ENCODE measurements at regions not wholly inside any gene's neighbourhood (a gene's known extent, or its start where the extent isn't known, plus 50 kb on each side); places are given as distances from the start of the nearest gene placed in this dataset.
"Not testable (repeated sequence)": the region's sequence is repeated elsewhere in the genome, so short reads cannot be mapped to it uniquely, and the experiment has no call there.

- Mint-ChIP-seq H3K27ac (no peak overlapping the region), H3K4me1 (no peaks in the 10 kb centered on the region), H3K36me3 (ENCODE audit: low read depth) (no peaks in the 10 kb centered on the region), H3K9me3 (ENCODE audit: low read depth) (peaks cover 3% of the 10 kb centered on the region), H3K27me3 (no peaks in the 10 kb centered on the region), H3K4me3 (no peak overlapping the region)
- intact Hi-C loops (cut with DNase I, micrococcal nuclease) = no loop called here
- ATAC-seq (no peak), DNase-seq (no peak)
- ChIA-PET CTCF (no interaction called here), POLR2A (no interaction called here)
These were observed 491.3 kb upstream of the TRPC7 start for GRCh38 chr5:136856648-136857047.

DNA sequence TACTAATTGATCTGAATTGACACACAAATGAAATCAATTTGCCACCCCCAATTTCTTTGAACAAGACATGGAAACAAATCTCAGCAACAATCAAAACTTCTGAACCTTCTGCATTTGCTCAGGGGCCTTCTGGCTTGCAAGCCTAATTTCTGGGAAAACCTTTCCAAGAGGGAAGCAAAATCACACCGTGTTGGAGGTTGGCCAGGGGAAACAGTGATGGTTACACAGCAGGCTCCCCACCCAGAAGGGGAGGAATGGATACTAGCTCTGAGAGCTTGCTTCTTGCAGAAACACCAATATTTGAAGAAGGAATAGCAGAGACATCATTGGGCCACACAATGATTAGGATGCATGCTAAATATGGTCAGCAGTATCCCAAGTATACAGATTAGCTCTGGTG lies 488.6 kb upstream of the TRPC7 start:
- no peaks in the 10 kb centered on the region for H3K36me3 Mint-ChIP-seq (ENCODE audit: low read depth)
- no peaks in the 10 kb centered on the region for H3K27me3 Mint-ChIP-seq
- DNase-seq (no peak), ATAC-seq (no peak)
- no peak overlapping the region for H3K4me3 Mint-ChIP-seq
- intact Hi-C loops (cut with DNase I, micrococcal nuclease) = no loop called here
- POLR2A ChIA-PET = no interaction called here
- H3K4me1 Mint-ChIP-seq = no peaks in the 10 kb centered on the region
- H3K9me3 Mint-ChIP-seq (ENCODE audit: low read depth) = peaks cover 3% of the 10 kb centered on the region
- H3K27ac Mint-ChIP-seq = no peak overlapping the region
- CTCF ChIA-PET = no interaction called here

DNA sequence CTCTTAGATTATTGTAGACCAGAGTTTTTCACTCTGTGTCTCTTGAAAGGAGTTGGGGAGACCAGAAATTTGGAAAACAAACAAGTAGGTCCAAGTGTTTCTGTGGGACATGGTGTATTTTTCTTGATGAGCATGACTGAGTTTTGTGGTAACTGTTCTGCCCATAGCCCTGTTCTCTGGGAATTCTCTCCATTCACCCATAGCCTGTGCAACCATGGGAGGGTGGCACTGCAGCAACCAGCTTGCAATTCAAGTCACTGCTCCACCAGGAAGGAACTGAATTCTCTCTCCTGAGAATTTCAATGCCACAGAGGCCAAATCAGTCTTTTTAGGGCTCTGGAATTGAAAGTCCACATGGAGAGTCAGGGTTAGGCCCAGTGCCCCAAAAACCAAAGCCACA lies 475.3 kb upstream of the TRPC7 start:
- DNase-seq (no peak), ATAC-seq (no peak)
- Mint-ChIP-seq H3K27me3 (no peaks in the 10 kb centered on the region), H3K27ac (no peak overlapping the region), H3K4me1 (no peaks in the 10 kb centered on the region), H3K36me3 (ENCODE audit: low read depth) (no peaks in the 10 kb centered on the region), H3K9me3 (ENCODE audit: low read depth) (peaks cover 4% of the 10 kb centered on the region), H3K4me3 (no peak overlapping the region)
- CTCF ChIA-PET = no interaction called here
- POLR2A ChIA-PET = no interaction called here
- intact Hi-C loops (cut with DNase I, micrococcal nuclease) = no loop called here

DNA sequence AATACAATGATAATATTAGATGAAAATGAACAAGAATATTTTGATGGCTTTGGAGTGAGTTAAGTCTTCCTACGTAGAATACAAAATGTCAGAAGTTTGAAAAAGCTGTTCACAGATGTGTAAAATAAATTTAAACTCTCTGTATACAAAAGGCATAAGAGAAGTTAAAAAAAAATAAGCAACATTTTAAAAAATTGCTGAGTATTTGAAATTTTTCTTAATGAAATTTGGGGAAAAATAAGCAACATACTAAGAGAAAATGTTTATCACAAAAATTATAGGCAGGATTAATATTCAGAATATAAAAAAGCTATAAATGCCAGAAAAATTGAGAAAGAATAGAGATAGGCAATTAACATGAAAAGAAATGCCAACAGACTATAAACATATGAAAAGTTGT lies 470.7 kb upstream of the TRPC7 start:
- CTCF ChIA-PET = no interaction called here
- no peaks in the 10 kb centered on the region for H3K36me3 Mint-ChIP-seq (ENCODE audit: low read depth)
- POLR2A ChIA-PET = no interaction called here
- peaks cover 4% of the 10 kb centered on the region for H3K9me3 Mint-ChIP-seq (ENCODE audit: low read depth)
- H3K27ac Mint-ChIP-seq = no peak overlapping the region
- no peak for ATAC-seq
- intact Hi-C loops (cut with DNase I, micrococcal nuclease) = no loop called here
- H3K27me3 Mint-ChIP-seq = peaks cover 2% of the 10 kb centered on the region
- H3K4me1 Mint-ChIP-seq = no peaks in the 10 kb centered on the region
- H3K4me3 Mint-ChIP-seq = no peak overlapping the region
- DNase-seq = no peak

- intact Hi-C loops (cut with DNase I, micrococcal nuclease) = no loop called here
- H3K4me1 Mint-ChIP-seq = no peaks in the 10 kb centered on the region
- POLR2A ChIA-PET = no interaction called here
- H3K36me3 Mint-ChIP-seq (ENCODE audit: low read depth) = no peaks in the 10 kb centered on the region
- no peaks in the 10 kb centered on the region for H3K27me3 Mint-ChIP-seq
- ATAC-seq = no peak
- DNase-seq = no peak
- no peak overlapping the region for H3K27ac Mint-ChIP-seq
- H3K4me3 Mint-ChIP-seq = no peak overlapping the region
- no peaks in the 10 kb centered on the region for H3K9me3 Mint-ChIP-seq (ENCODE audit: low read depth)
- CTCF ChIA-PET = no interaction called here
These were observed 455.5 kb upstream of the TRPC7 start for GRCh38 chr5:136820848-136821247.

- Mint-ChIP-seq H3K36me3 (ENCODE audit: low read depth) (no peaks in the 10 kb centered on the region), H3K9me3 (ENCODE audit: low read depth) (no peaks in the 10 kb centered on the region), H3K4me3 (no peak overlapping the region), H3K27ac (no peak overlapping the region), H3K4me1 (no peaks in the 10 kb centered on the region), H3K27me3 (no peaks in the 10 kb centered on the region)
- ATAC-seq (no peak), DNase-seq (no peak)
- intact Hi-C loops (cut with DNase I, micrococcal nuclease) = no loop called here
- CTCF ChIA-PET = no interaction called here
- POLR2A ChIA-PET = no interaction called here
These were observed 454.4 kb upstream of the TRPC7 start for GRCh38 chr5:136819526-136820302.

- intact Hi-C loops (cut with DNase I, micrococcal nuclease) = no loop called here
- no peak for DNase-seq
- ATAC-seq = no peak
- Mint-ChIP-seq H3K4me1 (no peaks in the 10 kb centered on the region), H3K9me3 (ENCODE audit: low read depth) (no peaks in the 10 kb centered on the region), H3K4me3 (no peak overlapping the region), H3K27me3 (no peaks in the 10 kb centered on the region), H3K27ac (no peak overlapping the region), H3K36me3 (ENCODE audit: low read depth) (no peaks in the 10 kb centered on the region)
- POLR2A ChIA-PET = no interaction called here
- CTCF ChIA-PET = no interaction called here
These were observed 451.0 kb upstream of the TRPC7 start for GRCh38 chr5:136816327-136816726.

DNA sequence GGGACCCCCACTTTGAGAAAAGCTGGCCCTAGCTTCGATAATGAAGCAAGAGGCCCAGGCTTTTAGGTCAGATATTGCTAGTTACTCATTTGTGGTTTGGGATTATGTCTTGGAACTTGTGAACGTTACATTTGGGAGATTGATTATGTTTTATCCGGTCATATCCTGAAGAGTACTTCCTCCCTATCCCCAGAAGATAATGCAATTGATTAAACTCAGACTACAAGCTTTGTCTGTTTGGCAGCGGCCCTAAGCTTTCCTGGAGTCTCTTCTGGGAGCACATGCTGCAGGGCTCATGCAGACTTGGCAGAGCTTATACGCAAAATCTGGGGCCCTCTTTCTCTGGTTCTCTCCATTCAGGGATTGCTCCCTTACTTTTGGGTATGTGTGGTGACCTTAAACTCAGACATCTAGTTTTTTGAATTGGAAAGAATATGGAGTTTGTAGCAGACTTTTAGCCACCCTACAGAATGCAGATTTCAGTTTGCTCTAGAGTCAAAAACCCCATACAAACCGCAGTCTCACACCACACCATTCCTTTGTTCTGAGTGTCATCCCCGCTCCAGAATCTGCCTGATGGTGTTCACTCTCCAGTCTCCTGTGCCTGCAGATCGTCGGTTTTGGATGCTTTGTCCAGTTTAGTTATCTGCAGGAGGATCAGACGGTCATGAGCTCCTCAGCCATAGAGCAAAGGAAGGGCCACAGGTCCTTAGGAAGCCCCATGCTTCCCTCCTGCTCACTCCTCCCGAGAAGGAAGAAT lies 449.5 kb upstream of the TRPC7 start:
- Mint-ChIP-seq H3K27ac (no peak overlapping the region), H3K27me3 (no peaks in the 10 kb centered on the region), H3K36me3 (ENCODE audit: low read depth) (no peaks in the 10 kb centered on the region), H3K4me1 (no peaks in the 10 kb centered on the region), H3K9me3 (ENCODE audit: low read depth) (no peaks in the 10 kb centered on the region), H3K4me3 (no peak overlapping the region)
- intact Hi-C loops (cut with DNase I, micrococcal nuclease) = no loop called here
- ChIA-PET POLR2A (interaction anchor here (0.6 kb wide), 1 partner anchor 95 kb away, joined by 3 read pairs; no protein-coding TSS in a partner anchor), CTCF (no interaction called here)
- ATAC-seq (no peak), DNase-seq (no peak)

- H3K36me3 Mint-ChIP-seq (ENCODE audit: low read depth); H3K27me3 Mint-ChIP-seq; ATAC-seq; H3K27ac Mint-ChIP-seq; DNase-seq; intact Hi-C loops (cut with DNase I, micrococcal nuclease); POLR2A ChIA-PET; CTCF ChIA-PET; H3K4me3 Mint-ChIP-seq; H3K4me1 Mint-ChIP-seq; H3K9me3 Mint-ChIP-seq (ENCODE audit: low read depth): not testable (repeated sequence)
These were observed 446.9 kb upstream of the TRPC7 start for GRCh38 chr5:136812270-136812669.

DNA sequence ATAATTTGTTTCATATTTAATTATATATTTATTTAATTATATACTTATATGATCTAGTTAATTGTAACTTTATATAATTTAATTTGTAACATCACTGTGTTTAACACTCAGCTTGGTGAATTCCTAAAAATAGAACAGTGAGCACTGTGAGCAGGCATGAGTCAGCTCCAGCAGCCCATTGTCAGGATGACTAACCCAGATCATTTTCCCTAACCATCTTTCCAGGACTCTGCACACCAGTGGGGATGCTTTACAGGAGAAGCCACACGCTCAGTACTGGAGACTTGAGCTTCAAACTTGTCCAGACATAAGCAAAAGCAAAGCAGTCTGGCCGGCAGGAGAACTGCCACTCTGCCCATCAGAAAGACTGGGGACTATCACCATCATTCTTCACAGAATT lies 446.2 kb upstream of the TRPC7 start:
- no peak for ATAC-seq
- Mint-ChIP-seq H3K4me1 (peaks cover 2% of the 10 kb centered on the region), H3K27ac (no peak overlapping the region), H3K27me3 (no peaks in the 10 kb centered on the region), H3K9me3 (ENCODE audit: low read depth) (no peaks in the 10 kb centered on the region), H3K4me3 (no peak overlapping the region), H3K36me3 (ENCODE audit: low read depth) (no peaks in the 10 kb centered on the region)
- no peak for DNase-seq
- ChIA-PET CTCF (no interaction called here), POLR2A (no interaction called here)
- intact Hi-C loops (cut with DNase I, micrococcal nuclease) = no loop called here

DNA sequence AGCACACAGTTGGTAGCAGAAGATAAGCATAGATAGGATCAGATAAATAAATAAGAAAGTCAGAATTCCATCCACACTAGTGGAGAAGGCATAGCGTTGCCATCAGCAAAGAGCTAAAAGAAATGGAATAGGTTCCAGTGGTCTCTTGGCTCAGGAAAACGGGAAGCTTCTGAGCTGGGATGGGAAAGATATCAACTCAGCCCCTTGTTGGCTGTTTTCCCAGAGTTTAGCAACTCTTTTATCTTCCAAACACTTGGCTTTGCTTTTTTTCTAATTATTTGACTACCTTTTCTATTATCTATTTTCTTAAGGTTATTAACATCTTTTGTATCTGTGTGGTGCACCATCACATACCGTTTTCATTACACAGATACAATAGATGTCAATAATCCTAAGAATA lies 445.7 kb upstream of the TRPC7 start:
- POLR2A ChIA-PET = no interaction called here
- DNase-seq (no peak), ATAC-seq (no peak)
- H3K27ac Mint-ChIP-seq = no peak overlapping the region
- no peak overlapping the region for H3K4me3 Mint-ChIP-seq
- H3K9me3 Mint-ChIP-seq (ENCODE audit: low read depth) = no peaks in the 10 kb centered on the region
- no peaks in the 10 kb centered on the region for H3K27me3 Mint-ChIP-seq
- intact Hi-C loops (cut with DNase I, micrococcal nuclease) = no loop called here
- H3K4me1 Mint-ChIP-seq = peaks cover 2% of the 10 kb centered on the region
- CTCF ChIA-PET = no interaction called here
- no peaks in the 10 kb centered on the region for H3K36me3 Mint-ChIP-seq (ENCODE audit: low read depth)

DNA sequence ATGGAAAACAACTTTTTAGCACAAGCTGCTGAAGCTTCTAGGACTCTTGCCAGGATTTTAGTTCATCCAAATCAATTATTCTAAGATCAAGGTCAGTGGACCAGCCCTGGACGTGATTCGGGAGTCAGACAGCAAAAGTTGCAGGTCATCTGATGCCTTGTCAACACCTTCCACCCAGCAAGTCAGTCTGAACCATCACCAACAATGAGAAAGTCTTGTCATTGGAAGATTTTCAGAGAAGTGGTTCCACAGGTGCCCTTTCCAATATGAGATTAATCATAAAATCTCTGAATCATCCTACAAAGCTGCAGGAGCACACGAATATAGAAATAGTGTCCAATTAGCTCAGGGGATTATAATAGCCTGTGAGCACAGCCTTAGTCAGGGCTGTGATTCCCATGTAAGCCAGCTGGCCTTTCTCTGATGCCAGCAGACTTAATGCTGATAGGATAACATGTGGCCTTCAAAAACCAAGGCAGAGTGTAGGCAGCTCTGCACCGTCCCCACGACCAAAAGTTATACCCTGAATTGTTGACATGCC lies 445.0 kb upstream of the TRPC7 start:
- no peak overlapping the region for H3K27ac Mint-ChIP-seq
- intact Hi-C loops (cut with DNase I, micrococcal nuclease) = no loop called here
- H3K4me1 Mint-ChIP-seq = peaks cover 2% of the 10 kb centered on the region
- ATAC-seq (no peak), DNase-seq (no peak)
- POLR2A ChIA-PET = no interaction called here
- H3K36me3 Mint-ChIP-seq (ENCODE audit: low read depth) = no peaks in the 10 kb centered on the region
- H3K27me3 Mint-ChIP-seq = no peaks in the 10 kb centered on the region
- no peak overlapping the region for H3K4me3 Mint-ChIP-seq
- H3K9me3 Mint-ChIP-seq (ENCODE audit: low read depth) = no peaks in the 10 kb centered on the region
- CTCF ChIA-PET = no interaction called here
